HL-60 (cell line): ENCODE measurements at regions not wholly inside any gene's neighbourhood (a gene's known extent, or its start where the extent isn't known, plus 50 kb on each side); places are given as distances from the start of the nearest gene placed in this dataset.

Source experiments
- TF ChIP-seq, protein P1 (sequence below): IDR thresholded peaks from one replicate; pipeline ENCODE4 v1.5.1; 2011; ENCODE audit warnings: low read length, control low read depth, inconsistent platforms; ENCODE audit not compliant: insufficient read depth
- TF ChIP-seq, protein P2 (sequence below): IDR thresholded peaks from 2 replicates; pipeline ENCODE4 v1.6.1; 2012; ENCODE audit warnings: low read depth; ENCODE audit not compliant: insufficient replicate concordance

DNA sequence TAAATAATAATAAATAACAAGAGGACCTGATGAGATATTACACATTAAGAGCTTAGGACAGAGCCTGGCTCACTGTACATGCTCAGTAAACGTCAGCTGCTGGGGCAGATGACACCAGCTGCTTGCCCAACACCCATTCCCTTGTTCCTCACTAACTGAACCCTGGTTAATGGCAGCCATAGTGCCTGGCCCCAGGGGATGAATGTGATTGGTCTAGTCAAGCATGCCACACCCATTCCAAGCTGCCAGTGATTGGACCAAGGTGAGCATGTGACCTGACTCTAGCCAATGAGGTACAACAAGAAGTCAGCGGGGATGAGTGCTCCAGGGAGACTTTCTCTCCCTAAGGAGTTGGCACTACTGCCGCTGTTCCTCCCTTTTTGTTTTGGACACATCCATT lies 85.1 kb upstream of the PTPN1 start:
- TF ChIP-seq, protein P1, sequence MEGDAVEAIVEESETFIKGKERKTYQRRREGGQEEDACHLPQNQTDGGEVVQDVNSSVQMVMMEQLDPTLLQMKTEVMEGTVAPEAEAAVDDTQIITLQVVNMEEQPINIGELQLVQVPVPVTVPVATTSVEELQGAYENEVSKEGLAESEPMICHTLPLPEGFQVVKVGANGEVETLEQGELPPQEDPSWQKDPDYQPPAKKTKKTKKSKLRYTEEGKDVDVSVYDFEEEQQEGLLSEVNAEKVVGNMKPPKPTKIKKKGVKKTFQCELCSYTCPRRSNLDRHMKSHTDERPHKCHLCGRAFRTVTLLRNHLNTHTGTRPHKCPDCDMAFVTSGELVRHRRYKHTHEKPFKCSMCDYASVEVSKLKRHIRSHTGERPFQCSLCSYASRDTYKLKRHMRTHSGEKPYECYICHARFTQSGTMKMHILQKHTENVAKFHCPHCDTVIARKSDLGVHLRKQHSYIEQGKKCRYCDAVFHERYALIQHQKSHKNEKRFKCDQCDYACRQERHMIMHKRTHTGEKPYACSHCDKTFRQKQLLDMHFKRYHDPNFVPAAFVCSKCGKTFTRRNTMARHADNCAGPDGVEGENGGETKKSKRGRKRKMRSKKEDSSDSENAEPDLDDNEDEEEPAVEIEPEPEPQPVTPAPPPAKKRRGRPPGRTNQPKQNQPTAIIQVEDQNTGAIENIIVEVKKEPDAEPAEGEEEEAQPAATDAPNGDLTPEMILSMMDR = no peak
- TF ChIP-seq, protein P2, sequence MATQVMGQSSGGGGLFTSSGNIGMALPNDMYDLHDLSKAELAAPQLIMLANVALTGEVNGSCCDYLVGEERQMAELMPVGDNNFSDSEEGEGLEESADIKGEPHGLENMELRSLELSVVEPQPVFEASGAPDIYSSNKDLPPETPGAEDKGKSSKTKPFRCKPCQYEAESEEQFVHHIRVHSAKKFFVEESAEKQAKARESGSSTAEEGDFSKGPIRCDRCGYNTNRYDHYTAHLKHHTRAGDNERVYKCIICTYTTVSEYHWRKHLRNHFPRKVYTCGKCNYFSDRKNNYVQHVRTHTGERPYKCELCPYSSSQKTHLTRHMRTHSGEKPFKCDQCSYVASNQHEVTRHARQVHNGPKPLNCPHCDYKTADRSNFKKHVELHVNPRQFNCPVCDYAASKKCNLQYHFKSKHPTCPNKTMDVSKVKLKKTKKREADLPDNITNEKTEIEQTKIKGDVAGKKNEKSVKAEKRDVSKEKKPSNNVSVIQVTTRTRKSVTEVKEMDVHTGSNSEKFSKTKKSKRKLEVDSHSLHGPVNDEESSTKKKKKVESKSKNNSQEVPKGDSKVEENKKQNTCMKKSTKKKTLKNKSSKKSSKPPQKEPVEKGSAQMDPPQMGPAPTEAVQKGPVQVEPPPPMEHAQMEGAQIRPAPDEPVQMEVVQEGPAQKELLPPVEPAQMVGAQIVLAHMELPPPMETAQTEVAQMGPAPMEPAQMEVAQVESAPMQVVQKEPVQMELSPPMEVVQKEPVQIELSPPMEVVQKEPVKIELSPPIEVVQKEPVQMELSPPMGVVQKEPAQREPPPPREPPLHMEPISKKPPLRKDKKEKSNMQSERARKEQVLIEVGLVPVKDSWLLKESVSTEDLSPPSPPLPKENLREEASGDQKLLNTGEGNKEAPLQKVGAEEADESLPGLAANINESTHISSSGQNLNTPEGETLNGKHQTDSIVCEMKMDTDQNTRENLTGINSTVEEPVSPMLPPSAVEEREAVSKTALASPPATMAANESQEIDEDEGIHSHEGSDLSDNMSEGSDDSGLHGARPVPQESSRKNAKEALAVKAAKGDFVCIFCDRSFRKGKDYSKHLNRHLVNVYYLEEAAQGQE = no peak
